HG03103 (cell line): ENCODE measurements at regions not wholly inside any gene's neighbourhood (a gene's known extent, or its start where the extent isn't known, plus 50 kb on each side); places are given as distances from the start of the nearest gene placed in this dataset.

Source experiments
- ATAC-seq: cut with Tn5 transposase; IDR thresholded peaks from one replicate; pipeline ENCODE4 v1.9.1; 2021; ENCODE audit warnings: low read depth; ENCODE audit not compliant: unreplicated experiment

GRCh38 chr4:30641345-30641744 is 78.8 kb upstream of the PCDH7 start:
- no peak for ATAC-seq

GRCh38 chr4:30642567-30642966 is 77.6 kb upstream of the PCDH7 start:
- no peak for ATAC-seq

- no peak for ATAC-seq
Observed at GRCh38 chr4:30653291-30653690, 66.9 kb upstream of the PCDH7 start.

- no peak for ATAC-seq
Observed at GRCh38 chr4:30656828-30657227, 63.3 kb upstream of the PCDH7 start.

- ATAC-seq = no peak
Observed at GRCh38 chr4:30667919-30668318, 52.2 kb upstream of the PCDH7 start.

- no peak for ATAC-seq
Observed at GRCh38 chr4:30670206-30670605, 50.0 kb upstream of the PCDH7 start.
